Fibroblast of upper back skin (primary cell): ENCODE measurements at regions not wholly inside any gene's neighbourhood (a gene's known extent, or its start where the extent isn't known, plus 50 kb on each side); places are given as distances from the start of the nearest gene placed in this dataset.
A peak's percentile ranks its signal among the peaks of the same experiment; 100 is the strongest.
"Not testable (repeated sequence)": the region's sequence is repeated elsewhere in the genome, so short reads cannot be mapped to it uniquely, and the experiment has no call there.

Experiments used
- DNase-seq: peaks from one replicate; pipeline ENCODE4 v3.0.0-alpha.2; 2013

GRCh38 chr11:41519696-41520095 is 60.2 kb upstream of the LRRC4C start:
- peak; percentile 73 for DNase-seq

- peak; percentile 84 for DNase-seq
Measured at GRCh38 chr11:41522391-41522790, 62.9 kb upstream of the LRRC4C start.

DNA sequence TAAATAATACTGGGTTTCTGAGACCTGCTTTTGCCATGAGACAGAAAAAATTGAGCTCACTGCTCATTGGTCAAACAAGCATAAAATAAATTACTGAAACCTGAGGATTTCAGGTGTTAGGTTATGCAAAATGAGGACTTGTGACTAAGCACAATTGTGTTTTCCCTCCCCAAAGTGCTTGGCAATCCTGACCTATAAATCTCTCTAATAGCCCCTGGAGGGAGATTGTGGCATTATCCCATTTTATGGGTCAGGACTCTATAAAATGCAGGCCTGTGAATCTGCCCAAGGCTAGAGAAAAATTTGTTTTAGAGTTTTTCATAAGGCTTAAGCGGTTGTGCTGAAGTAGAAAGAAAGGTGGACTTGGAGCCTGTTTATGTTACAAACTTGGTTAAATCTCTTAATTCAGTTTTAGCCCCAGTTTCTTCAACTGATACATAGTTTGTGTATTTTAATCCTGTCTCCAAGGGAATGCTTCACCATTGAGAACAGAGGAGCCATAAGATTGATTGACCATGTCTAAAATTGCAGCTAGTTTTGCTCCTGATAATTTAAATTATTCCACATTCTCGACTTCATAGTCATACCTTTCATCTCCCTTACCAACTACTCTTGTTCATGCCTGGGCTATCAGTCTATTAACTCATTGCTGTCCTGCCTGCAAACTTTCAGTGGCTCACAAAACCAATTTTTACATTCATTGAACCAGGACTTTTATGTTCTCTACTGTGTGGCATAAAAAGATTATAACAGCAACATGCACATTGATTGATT is 63.6 kb upstream of the LRRC4C start:
- peak; percentile 68 for DNase-seq

DNA sequence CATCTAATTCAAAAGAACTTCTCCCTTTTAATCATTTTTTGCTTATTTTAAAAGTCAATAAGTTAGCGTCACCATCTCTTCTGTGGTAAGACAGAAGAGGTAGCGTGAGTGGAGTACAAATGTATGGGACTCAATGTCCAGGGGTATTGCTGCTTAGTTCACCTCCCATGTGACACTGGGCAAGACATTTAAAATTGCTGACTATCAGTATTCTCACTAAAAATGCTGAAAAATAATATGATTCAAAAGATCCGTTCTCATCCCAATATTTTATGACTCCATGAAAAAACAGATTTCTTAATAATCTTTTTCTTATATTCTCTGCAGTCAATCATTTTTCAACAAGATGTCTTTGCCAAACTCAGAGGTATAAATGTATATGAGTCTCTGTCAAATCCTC is 68.1 kb upstream of the LRRC4C start:
- no peak for DNase-seq

GRCh38 chr11:41532413-41532812 is 73.0 kb upstream of the LRRC4C start:
- no peak for DNase-seq

GRCh38 chr11:41533761-41534160 is 74.3 kb upstream of the LRRC4C start:
- DNase-seq, result no peak

- no peak for DNase-seq
Measured at GRCh38 chr11:41534391-41534790, 74.9 kb upstream of the LRRC4C start.

DNA sequence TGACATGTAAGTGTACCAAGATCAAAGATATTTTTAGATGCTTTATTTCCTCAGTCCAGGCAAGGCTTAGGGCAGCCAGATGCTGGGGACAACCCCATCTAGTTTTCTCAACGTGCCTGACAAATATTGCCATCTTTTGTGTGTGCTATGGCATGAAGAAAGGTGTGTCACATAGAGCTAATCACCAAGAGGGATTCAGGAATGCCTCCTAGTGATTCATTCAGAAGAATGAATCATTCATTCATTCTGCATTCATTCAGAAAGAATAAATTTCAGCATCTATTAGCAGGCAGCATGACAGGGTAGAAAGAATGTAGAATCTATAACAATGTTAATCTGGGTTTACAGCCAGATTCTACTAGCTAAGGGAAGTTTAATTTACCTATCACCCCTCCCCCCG is 75.4 kb upstream of the LRRC4C start:
- no peak for DNase-seq

DNA sequence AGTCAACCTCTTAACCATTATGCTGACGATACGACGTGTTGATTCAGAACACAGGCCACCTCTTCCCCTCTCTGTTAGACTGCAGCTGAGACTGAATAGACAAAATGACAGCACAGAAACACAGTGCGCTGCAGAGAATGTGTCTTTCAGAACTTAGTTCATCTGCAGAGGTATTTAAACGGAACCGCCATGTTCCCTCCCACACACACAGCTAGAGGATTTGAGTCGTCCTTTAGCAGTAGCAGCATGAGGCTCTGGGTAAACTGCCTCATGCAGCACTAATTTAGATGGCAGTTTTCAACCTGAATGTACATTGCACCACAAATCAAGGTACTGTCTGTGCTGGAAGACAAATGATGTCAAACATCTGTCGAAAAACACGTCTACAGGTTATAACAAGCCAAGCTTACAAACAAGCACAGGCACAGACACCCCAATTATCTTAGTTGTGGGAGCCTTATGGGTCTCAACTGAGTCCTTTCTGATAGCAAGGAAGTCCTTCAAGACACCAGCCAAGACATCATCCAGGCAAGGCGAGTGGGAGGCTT is 76.6 kb upstream of the LRRC4C start:
- no peak for DNase-seq

DNA sequence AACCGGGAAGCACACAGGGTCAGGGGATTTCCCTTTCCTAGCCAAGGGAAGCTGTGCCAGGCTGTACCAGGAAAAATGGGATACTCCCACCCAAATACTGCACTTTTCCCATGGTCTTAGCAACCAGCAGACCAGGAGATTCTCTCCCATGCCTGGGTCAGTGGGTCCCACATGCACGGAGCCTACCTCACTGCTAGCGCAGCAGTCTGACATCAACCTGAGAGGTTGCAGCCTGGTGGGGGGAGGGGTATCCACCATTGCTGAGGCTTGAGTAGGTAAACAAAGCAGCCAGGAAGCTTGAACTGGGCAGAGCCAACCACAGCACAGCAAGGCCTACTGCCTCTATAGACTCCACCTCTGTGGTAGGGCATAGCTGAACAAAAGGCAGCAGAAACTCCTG is 85.5 kb upstream of the LRRC4C start:
- DNase-seq, result not testable (repeated sequence)

DNA sequence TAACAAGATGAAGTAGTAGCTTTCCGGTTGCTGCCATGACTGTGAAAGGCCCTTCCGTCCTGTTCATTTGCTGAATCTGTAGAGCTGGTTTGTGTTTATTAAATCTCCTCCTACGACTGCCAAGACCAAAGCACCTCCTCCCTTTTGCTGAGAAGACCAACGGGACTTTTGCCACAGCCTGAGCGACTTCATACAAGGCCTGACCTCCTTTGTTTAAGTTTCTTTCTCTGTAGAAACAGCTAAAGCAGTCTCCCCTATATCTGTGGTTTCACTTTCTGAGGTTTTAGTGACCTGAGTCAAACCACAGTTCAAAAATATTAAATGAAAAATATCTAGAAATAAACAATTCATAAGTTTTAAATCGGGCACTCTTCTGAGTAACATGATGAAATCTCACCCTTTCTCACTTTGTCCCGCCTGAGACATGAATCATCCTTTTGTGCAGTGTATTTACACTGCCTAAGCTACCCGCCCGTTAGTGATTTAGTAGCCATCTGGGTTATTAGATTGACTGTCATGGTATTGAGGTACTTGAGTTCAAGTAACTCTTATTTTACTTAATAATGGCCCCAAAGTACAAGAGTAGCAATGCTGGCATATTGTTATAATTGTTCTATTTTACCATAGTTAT is 119.1 kb upstream of the LRRC4C start:
- DNase-seq, result peak; percentile 21

GRCh38 chr11:41579546-41579945 is 120.1 kb upstream of the LRRC4C start:
- no peak for DNase-seq

DNA sequence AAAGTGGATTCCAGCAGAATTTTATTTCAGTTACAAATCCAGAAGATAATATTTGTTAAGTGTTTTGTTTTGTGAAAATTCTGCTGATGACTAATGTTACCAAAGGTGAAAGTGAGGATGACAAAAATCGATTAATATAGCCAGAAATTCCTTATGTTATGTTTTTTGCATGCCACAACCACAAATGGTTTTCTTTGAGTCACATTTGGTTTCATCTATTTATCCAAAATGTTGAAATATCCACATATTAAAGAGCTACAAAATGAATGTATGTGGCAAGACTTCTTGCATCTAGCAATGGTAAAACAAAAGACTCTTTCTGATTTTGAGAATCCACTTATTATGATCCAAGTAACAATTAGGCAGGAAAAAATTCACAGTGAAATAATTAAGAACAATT is 150.1 kb upstream of the LRRC4C start:
- peak; percentile 64 for DNase-seq

GRCh38 chr11:41612415-41612814 is 153.0 kb upstream of the LRRC4C start:
- peak; percentile 42 for DNase-seq

- peak; percentile 92 for DNase-seq
Measured at GRCh38 chr11:41613326-41613725, 153.9 kb upstream of the LRRC4C start.

DNA sequence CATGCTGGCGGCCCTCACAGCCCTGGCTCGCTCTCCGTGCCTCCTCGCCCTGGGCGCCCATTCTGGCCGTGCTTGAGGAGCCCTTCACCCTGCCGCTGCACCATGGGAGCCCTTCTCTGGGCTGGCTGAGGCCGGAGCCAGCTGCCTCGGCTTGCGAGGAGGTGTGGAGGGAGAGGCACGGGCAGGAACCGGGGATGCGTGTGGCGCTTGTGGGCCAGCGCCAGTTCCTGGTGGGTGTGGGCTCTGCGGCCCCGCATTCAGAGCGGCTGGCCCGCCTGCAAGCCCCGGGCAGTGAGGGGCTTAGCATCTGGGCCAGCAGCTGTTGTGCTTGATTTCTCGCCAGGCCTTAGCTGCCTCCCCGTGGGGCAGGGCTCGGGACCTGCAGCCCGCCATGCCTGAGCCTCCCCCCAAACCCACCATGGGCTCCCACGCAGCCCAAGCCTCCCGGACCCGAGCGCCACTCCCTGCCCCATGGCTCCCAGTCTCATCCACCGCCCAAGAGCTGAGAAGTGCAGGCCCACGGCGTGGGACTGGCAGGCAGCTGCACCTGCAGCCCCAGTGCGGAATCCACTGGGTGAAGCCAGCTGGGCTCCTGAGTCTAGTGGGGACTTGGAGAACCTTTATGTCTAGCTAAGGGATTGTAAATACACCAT is 163.4 kb upstream of the LRRC4C start:
- DNase-seq, result no peak

GRCh38 chr11:41659985-41660384 is 200.5 kb upstream of the LRRC4C start:
- peak; percentile 64 for DNase-seq

DNA sequence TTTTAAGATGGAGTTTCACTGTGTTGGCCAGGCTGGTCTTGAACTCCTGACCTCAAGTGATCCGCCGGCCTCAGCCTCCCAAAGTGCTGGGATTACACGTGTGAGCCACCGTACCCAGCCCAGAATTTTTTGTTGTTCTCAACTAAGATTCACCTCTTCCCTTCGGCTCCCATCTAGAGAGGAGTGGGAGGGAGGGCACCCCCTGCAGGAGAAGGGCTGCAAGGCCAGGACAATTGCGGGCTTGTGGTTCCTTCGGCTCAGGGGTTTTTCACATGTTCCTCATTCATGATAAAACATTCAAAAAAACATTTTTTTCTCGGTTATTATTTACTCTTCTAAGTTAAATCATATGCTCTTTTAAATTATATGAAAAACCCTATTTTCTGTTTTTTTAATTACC is 201.1 kb upstream of the LRRC4C start:
- DNase-seq, result no peak

DNA sequence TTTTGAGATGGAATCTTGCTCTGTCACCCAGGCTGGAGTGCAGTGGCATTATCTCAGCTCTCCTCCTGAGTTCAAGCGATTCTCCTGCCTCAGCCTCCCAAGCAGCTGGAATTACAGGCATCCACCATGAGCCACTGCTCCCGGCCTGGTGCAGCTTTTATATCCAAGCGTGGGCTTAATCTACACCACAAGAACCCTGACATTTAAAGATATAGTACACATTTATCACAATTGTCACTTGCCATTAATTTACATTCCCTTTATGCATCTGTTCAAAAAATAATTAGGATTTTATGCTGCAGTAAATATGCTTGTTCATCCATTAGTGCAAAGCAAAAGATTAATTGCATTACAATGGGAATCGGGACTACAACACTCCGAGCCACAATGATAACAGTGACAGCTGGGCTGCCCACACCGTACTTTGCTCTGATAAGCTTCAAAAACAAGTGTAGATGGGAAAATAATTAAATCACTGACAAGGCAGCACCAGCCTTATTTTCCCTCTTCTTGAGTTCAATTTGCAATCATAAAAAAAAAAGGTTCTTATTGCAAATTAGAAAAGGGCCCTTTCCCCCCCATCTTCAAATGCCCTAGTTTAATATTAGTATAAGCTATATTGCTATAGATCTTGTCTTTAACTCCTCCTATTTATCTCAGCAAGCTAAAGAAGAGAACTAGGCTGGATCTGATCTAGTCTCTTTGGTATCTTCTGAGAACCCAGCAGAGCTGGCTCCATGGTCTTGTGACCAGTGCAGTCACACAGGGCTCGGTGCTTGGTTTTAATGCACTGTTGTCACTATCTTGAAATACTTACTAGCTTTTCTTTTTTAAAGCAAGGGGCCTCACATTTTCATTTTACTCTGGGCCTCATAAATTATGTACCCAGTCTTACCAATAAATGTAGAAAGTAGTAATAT is 206.2 kb upstream of the LRRC4C start:
- DNase-seq, result no peak

GRCh38 chr11:41666951-41667653 is 207.7 kb upstream of the LRRC4C start:
- no peak for DNase-seq

DNA sequence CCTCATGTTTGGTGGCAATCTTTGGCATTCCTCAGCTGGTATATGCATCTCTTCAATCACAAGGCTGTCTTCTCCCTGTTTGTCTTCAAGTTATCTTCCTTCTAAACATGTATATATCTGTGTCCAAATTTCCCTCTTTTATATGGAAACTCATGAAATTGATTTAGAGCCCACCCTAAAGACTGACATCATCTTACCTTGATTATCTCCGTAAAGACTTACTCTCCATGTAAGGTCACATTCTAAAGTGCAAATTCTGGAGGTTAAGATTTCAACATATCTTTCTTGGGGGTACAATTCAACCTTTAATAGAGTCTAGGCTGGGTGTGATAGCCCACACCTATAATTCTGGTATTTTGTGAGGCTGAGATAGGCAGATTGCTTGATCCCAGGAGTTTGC is 215.8 kb upstream of the LRRC4C start:
- DNase-seq, result no peak

DNA sequence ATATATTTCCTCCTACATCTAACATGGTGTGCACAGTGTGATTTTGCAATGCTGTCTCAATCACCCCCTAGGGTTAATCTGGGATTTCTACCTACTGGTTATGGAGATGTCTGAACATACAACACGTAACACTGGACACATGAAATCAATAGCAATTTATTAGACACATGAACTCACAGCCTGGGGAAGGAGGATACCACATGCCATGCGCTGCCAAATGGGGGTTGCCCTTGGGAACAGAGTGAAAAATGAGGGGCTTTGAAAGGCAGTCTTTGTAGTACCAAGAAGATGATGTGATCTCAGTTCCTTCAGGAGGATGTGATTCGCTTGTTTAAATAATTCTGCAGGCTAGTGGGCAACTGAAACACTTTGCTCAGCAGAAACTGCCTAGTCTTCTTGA is 253.6 kb upstream of the LRRC4C start:
- no peak for DNase-seq
